Adipocyte (in vitro differentiated cells): ENCODE measurements at regions not wholly inside any gene's neighbourhood (a gene's known extent, or its start where the extent isn't known, plus 50 kb on each side); places are given as distances from the start of the nearest gene placed in this dataset.

ENCODE experiments used
- DNase-seq: peaks from one replicate; pipeline ENCODE4 v3.0.0-alpha.2; 2015; ENCODE audit warnings: low read depth
- H3K27me3 ChIP-seq: replicated peaks from 2 replicates; pipeline ENCODE4 v1.7.0; 2013; ENCODE audit warnings: mild to moderate bottlenecking, low read length, moderate library complexity; ENCODE audit not compliant: control insufficient read depth, insufficient read depth
- H3K36me3 ChIP-seq: 2 replicates; pipeline ENCODE4 v1.7.0; 2013; ENCODE audit warnings: low read length, mild to moderate bottlenecking, moderate library complexity; ENCODE audit not compliant: control insufficient read depth, insufficient read depth, severe bottlenecking
- H3K4me1 ChIP-seq: 2 replicates; pipeline ENCODE4 v1.7.0; 2013; ENCODE audit warnings: mild to moderate bottlenecking, low read length, moderate library complexity; ENCODE audit not compliant: control insufficient read depth, insufficient read depth
- H3K4me3 ChIP-seq: 2 replicates; pipeline ENCODE4 v1.7.0; 2013; ENCODE audit warnings: mild to moderate bottlenecking, low read length, moderate library complexity
- H3K9ac ChIP-seq: 2 replicates; pipeline ENCODE4 v1.7.0; 2013; ENCODE audit warnings: mild to moderate bottlenecking, low read length, moderate library complexity
- H3K9me3 ChIP-seq: 2 replicates; pipeline ENCODE4 v1.7.0; 2013; ENCODE audit warnings: mild to moderate bottlenecking, low read length, moderate library complexity; ENCODE audit not compliant: control insufficient read depth

- H3K9ac ChIP-seq, result no peak overlapping the region
- no peaks in the 10 kb centered on the region for H3K4me1 ChIP-seq
- H3K36me3 ChIP-seq, result no peaks in the 10 kb centered on the region
- H3K4me3 ChIP-seq, result no peak overlapping the region
- no peaks in the 10 kb centered on the region for H3K9me3 ChIP-seq
- H3K27me3 ChIP-seq, result peaks cover 5% of the 10 kb centered on the region
- DNase-seq, result no peak
These were observed 436.6 kb downstream of the VGLL3 start for GRCh38 chr3:86554383-86554782.

- H3K4me1 ChIP-seq, result no peaks in the 10 kb centered on the region
- DNase-seq, result no peak
- H3K9ac ChIP-seq, result no peak overlapping the region
- no peak overlapping the region for H3K4me3 ChIP-seq
- H3K36me3 ChIP-seq, result no peaks in the 10 kb centered on the region
- H3K27me3 ChIP-seq, result peaks cover 5% of the 10 kb centered on the region
- H3K9me3 ChIP-seq, result no peaks in the 10 kb centered on the region
These were observed 443.3 kb downstream of the VGLL3 start for GRCh38 chr3:86547692-86548091.

GRCh38 chr3:86537171-86537570, 453.8 kb downstream of the VGLL3 start:
- no peak overlapping the region for H3K4me3 ChIP-seq
- H3K27me3 ChIP-seq, result no peaks in the 10 kb centered on the region
- H3K4me1 ChIP-seq, result no peaks in the 10 kb centered on the region
- DNase-seq, result no peak
- H3K9me3 ChIP-seq, result peaks cover 8% of the 10 kb centered on the region
- H3K36me3 ChIP-seq, result no peaks in the 10 kb centered on the region
- no peak overlapping the region for H3K9ac ChIP-seq

GRCh38 chr3:86519819-86520218, 471.1 kb downstream of the VGLL3 start:
- Histone ChIP-seq H3K36me3 (no peaks in the 10 kb centered on the region), H3K4me3 (no peak overlapping the region), H3K27me3 (no peaks in the 10 kb centered on the region)

GRCh38 chr3:86481636-86482035, 509.3 kb downstream of the VGLL3 start:
- Histone ChIP-seq H3K36me3 (no peaks in the 10 kb centered on the region), H3K4me1 (no peaks in the 10 kb centered on the region), H3K9ac (no peak overlapping the region), H3K27me3 (no peaks in the 10 kb centered on the region), H3K4me3 (no peak overlapping the region), H3K9me3 (peaks cover 14% of the 10 kb centered on the region)
- DNase-seq, result no peak

More at GRCh38 chr3:86519819-86520218, 471.1 kb downstream of the VGLL3 start:
- H3K4me1 ChIP-seq, result no peaks in the 10 kb centered on the region
- H3K9me3 ChIP-seq, result no peaks in the 10 kb centered on the region
- no peak overlapping the region for H3K9ac ChIP-seq
- DNase-seq, result no peak

- Histone ChIP-seq H3K27me3 (no peaks in the 10 kb centered on the region), H3K4me3 (no peak overlapping the region), H3K36me3 (no peaks in the 10 kb centered on the region), H3K4me1 (no peaks in the 10 kb centered on the region), H3K9me3 (peaks cover 14% of the 10 kb centered on the region), H3K9ac (no peak overlapping the region)
- DNase-seq, result no peak
These were observed 509.9 kb downstream of the VGLL3 start for GRCh38 chr3:86481031-86481430.

GRCh38 chr3:86464180-86464579, 526.8 kb downstream of the VGLL3 start:
- Histone ChIP-seq H3K9me3 (no peaks in the 10 kb centered on the region), H3K36me3 (no peaks in the 10 kb centered on the region), H3K27me3 (no peaks in the 10 kb centered on the region), H3K4me1 (no peaks in the 10 kb centered on the region), H3K9ac (no peak overlapping the region), H3K4me3 (no peak overlapping the region)
- no peak for DNase-seq

GRCh38 chr3:86451749-86452148, 539.2 kb downstream of the VGLL3 start:
- Histone ChIP-seq H3K4me3 (no peak overlapping the region), H3K9me3 (peaks cover 3% of the 10 kb centered on the region), H3K27me3 (no peaks in the 10 kb centered on the region), H3K4me1 (no peaks in the 10 kb centered on the region), H3K9ac (no peak overlapping the region), H3K36me3 (no peaks in the 10 kb centered on the region)
- no peak for DNase-seq

GRCh38 chr3:86438544-86438943, 552.4 kb downstream of the VGLL3 start:
- Histone ChIP-seq H3K36me3 (no peaks in the 10 kb centered on the region), H3K4me3 (no peak overlapping the region), H3K27me3 (no peaks in the 10 kb centered on the region), H3K9me3 (no peaks in the 10 kb centered on the region), H3K4me1 (no peaks in the 10 kb centered on the region), H3K9ac (no peak overlapping the region)
- no peak for DNase-seq

- DNase-seq, result no peak
- Histone ChIP-seq H3K4me1 (no peaks in the 10 kb centered on the region), H3K9me3 (no peaks in the 10 kb centered on the region), H3K4me3 (no peak overlapping the region), H3K36me3 (no peaks in the 10 kb centered on the region), H3K27me3 (no peaks in the 10 kb centered on the region), H3K9ac (no peak overlapping the region)
These were observed 563.6 kb downstream of the VGLL3 start for GRCh38 chr3:86427343-86427742.

- Histone ChIP-seq H3K4me3 (no peak overlapping the region), H3K36me3 (no peaks in the 10 kb centered on the region), H3K27me3 (no peaks in the 10 kb centered on the region), H3K9me3 (no peaks in the 10 kb centered on the region), H3K9ac (no peak overlapping the region), H3K4me1 (no peaks in the 10 kb centered on the region)
- no peak for DNase-seq
These were observed 569.8 kb downstream of the VGLL3 start for GRCh38 chr3:86420990-86421739.

- DNase-seq, result no peak
These were observed 572.1 kb downstream of the VGLL3 start for GRCh38 chr3:86418861-86419260.

More at GRCh38 chr3:86418861-86419260, 572.1 kb downstream of the VGLL3 start:
- H3K36me3 ChIP-seq, result no peaks in the 10 kb centered on the region
- H3K9me3 ChIP-seq, result no peaks in the 10 kb centered on the region
- no peaks in the 10 kb centered on the region for H3K27me3 ChIP-seq
- no peaks in the 10 kb centered on the region for H3K4me1 ChIP-seq
- no peak overlapping the region for H3K4me3 ChIP-seq
- no peak overlapping the region for H3K9ac ChIP-seq
